GM18909 (cell line): ENCODE measurements at regions not wholly inside any gene's neighbourhood (a gene's known extent, or its start where the extent isn't known, plus 50 kb on each side); places are given as distances from the start of the nearest gene placed in this dataset.
"Not testable (repeated sequence)": the region's sequence is repeated elsewhere in the genome, so short reads cannot be mapped to it uniquely, and the experiment has no call there.

Source experiments
- ATAC-seq: cut with Tn5 transposase; IDR thresholded peaks from one replicate; pipeline ENCODE4 v1.9.1; 2021; ENCODE audit warnings: mild to moderate bottlenecking; ENCODE audit not compliant: unreplicated experiment, poor library complexity

GRCh38 chr6:119459207-119459974 lies 109.8 kb upstream of the MAN1A1 start:
- ATAC-seq: peak; percentile 68

GRCh38 chr6:119454714-119455113 lies 105.2 kb upstream of the MAN1A1 start:
- no peak for ATAC-seq

GRCh38 chr6:119453242-119454200 lies 104.0 kb upstream of the MAN1A1 start:
- ATAC-seq: no peak

- ATAC-seq: no peak
Observed at GRCh38 chr6:119449331-119450156, 100.0 kb upstream of the MAN1A1 start.

- ATAC-seq: no peak
Observed at GRCh38 chr6:119447921-119448320, 98.4 kb upstream of the MAN1A1 start.

- no peak for ATAC-seq
Observed at GRCh38 chr6:119446609-119447008, 97.0 kb upstream of the MAN1A1 start.

- peak; percentile 29 for ATAC-seq
Observed at GRCh38 chr6:119446115-119446554, 96.6 kb upstream of the MAN1A1 start.

- no peak for ATAC-seq
Observed at GRCh38 chr6:119445666-119446065, 96.1 kb upstream of the MAN1A1 start.

GRCh38 chr6:119444642-119445557 lies 95.3 kb upstream of the MAN1A1 start:
- peak; percentile 60 for ATAC-seq

- ATAC-seq: peak; percentile 7
Observed at GRCh38 chr6:119443993-119444641, 94.6 kb upstream of the MAN1A1 start.

- ATAC-seq: peak; percentile 59
Observed at GRCh38 chr6:119442776-119443184, 93.2 kb upstream of the MAN1A1 start.

GRCh38 chr6:119440953-119441352 lies 91.4 kb upstream of the MAN1A1 start:
- ATAC-seq: no peak

GRCh38 chr6:119436583-119436982 lies 87.0 kb upstream of the MAN1A1 start:
- ATAC-seq: no peak

- ATAC-seq: no peak
Observed at GRCh38 chr6:119431799-119432198, 82.2 kb upstream of the MAN1A1 start.

GRCh38 chr6:119430805-119431204 lies 81.2 kb upstream of the MAN1A1 start:
- ATAC-seq: no peak

GRCh38 chr6:119428633-119429032 lies 79.1 kb upstream of the MAN1A1 start:
- ATAC-seq: no peak

GRCh38 chr6:119426619-119427018 lies 77.1 kb upstream of the MAN1A1 start:
- no peak for ATAC-seq

- no peak for ATAC-seq
Observed at GRCh38 chr6:119423996-119424395, 74.4 kb upstream of the MAN1A1 start.

GRCh38 chr6:119418084-119418483 lies 68.5 kb upstream of the MAN1A1 start:
- ATAC-seq: not testable (repeated sequence)
